BLaER1 (cell line): ENCODE measurements at regions not wholly inside any gene's neighbourhood (a gene's known extent, or its start where the extent isn't known, plus 50 kb on each side); places are given as distances from the start of the nearest gene placed in this dataset.

ENCODE experiments used
- H3K27ac ChIP-seq: shearing (Covaris generic); formaldehyde crosslinking; 2 replicates; pipeline ENCODE4 v1.8.1; 2022
- H3K27me3 ChIP-seq: shearing (Covaris generic); formaldehyde crosslinking; 2 replicates; pipeline ENCODE4 v1.8.1; 2022
- H3K36me3 ChIP-seq: shearing (Covaris generic); formaldehyde crosslinking; 2 replicates; pipeline ENCODE4 v1.8.1; 2022
- H3K4me1 ChIP-seq: shearing (Covaris generic); formaldehyde crosslinking; 2 replicates; pipeline ENCODE4 v1.8.1; 2022
- H3K4me2 ChIP-seq: shearing (Covaris generic); formaldehyde crosslinking; 2 replicates; pipeline ENCODE4 v1.8.1; 2022
- H3K4me3 ChIP-seq: shearing (Covaris generic); formaldehyde crosslinking; 2 replicates; pipeline ENCODE4 v1.8.1; 2022
- H3K9ac ChIP-seq: shearing (Covaris generic); formaldehyde crosslinking; 2 replicates; pipeline ENCODE4 v1.8.1; 2022
- H3K9me3 ChIP-seq: shearing (Covaris generic); formaldehyde crosslinking; 2 replicates; pipeline ENCODE4 v1.8.1; 2022
- H4K20me1 ChIP-seq: shearing (Covaris generic); formaldehyde crosslinking; 2 replicates; pipeline ENCODE4 v1.8.1; 2022
- Cebpa-rat ChIP-seq: shearing (Covaris generic); IDR thresholded peaks from 2 replicates; pipeline ENCODE4 v1.8.1; 2022

DNA sequence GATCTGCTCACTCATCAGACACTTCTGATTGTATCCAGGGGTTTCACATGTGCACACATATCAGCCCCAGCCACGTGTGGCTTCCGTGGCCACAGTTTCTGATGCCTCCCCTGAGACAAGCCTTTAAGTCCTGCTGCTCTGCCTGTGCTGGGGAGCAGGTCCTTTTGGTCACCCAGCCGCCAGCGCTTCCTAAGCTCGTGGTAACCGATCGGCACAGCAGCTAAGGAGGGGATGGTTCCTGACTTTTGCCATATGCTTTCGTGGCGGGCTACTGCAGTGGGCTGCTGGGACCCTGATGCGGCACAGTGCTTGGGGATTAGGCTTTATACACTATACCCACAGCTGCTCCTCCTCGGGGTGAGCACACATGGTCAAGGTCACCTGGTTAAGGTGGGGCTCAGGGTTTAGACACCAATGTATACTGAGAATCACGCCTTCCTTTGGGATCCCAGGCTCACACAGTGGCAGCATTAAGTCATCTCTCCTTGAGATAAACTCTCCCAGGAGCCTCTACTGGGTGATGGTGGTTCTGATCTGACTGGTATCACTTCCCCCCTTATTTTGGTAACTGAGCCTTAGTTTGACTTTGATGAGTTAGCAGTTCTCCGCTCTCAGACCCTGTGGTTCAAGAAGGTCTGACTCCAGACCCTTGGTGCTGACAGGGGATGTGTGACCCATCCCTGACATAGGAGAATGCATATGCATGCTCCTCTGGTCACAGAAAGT lies 85.9 kb upstream of the KCNG1 start:
- Histone ChIP-seq H3K27ac (no peak overlapping the region), H3K27me3 (no peaks in the 10 kb centered on the region), H3K36me3 (no peaks in the 10 kb centered on the region), H4K20me1 (no peaks in the 10 kb centered on the region), H3K4me2 (peak overlapping the region; percentile 60), H3K4me3 (no peak overlapping the region), H3K9ac (no peak overlapping the region), H3K4me1 (peaks cover 18% of the 10 kb centered on the region), H3K9me3 (no peaks in the 10 kb centered on the region)
- no peak for TF ChIP-seq Cebpa-rat

DNA sequence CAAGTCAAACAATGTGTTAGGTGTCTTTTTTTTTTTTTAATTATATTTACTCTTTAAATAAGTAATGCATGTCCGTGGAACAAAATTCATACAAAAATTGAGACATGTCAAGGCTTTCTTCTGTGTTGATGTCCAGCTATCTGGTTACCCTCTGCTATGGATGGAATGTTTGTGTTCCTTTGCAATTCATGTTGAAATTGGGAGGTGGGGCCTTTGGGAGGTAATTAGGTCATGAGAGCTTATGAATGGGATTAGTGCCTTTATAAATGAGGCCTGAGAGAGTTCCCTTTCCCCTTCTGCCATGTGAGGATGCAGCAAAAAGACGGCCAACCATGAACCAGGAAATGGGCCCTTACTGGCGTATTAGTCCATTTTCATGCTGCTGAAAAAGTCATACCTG lies 83.1 kb upstream of the KCNG1 start:
- H3K27me3 ChIP-seq: no peaks in the 10 kb centered on the region
- H3K4me3 ChIP-seq: no peak overlapping the region
- no peak overlapping the region for H3K9ac ChIP-seq
- H3K36me3 ChIP-seq: no peaks in the 10 kb centered on the region
- no peaks in the 10 kb centered on the region; the same call in 1 of the 2 replicates for H3K9me3 ChIP-seq
- no peak for TF ChIP-seq Cebpa-rat
- no peaks in the 10 kb centered on the region for H4K20me1 ChIP-seq
- no peak overlapping the region for H3K4me2 ChIP-seq
- peaks cover 42% of the 10 kb centered on the region for H3K4me1 ChIP-seq
- no peak overlapping the region for H3K27ac ChIP-seq

DNA sequence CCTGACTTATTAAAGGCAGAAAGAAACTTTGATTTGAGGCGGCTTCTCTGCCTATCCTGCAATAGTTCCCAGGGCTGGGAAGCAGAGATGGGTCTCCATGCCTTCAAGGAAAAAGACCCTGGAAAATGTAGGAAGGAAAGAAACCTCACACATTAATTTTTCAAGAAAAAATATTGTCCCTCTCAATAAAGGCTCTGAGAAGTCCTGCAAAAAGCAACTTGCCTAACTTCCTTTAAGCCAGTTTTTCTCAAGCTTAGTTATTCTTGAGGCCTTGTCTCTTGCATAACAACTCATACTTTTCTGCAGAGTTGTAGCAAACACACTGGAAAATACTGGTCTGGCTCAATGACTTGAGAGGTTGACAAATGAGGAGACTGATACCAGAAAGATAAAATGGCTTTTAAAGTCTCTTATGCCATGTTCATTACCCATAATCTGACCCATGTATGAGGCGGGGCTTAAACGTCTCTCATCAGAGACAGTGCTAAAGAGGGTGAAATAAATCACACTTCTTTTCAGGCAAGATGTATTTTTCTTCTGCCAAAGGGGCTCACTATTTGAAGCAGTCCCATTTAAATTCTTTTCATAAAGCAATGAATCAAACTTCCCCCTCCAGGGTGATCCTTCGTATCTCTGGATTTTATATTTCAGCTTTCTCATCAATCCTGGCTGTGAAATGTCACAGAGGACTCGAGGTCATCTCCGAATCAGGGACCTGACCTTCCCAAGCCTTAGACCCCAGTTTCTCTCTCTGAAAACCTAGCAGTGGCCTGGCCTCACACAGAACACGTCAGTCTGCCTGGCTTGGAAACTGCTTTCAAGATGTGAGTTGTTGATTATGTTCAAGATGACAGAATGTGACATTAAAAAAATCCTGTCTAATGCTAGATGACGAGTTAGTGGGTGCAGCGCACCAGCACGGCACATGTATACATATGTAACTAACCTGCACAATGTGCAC lies 82.3 kb upstream of the KCNG1 start:
- TF ChIP-seq Cebpa-rat: no peak
- H4K20me1 ChIP-seq: no peaks in the 10 kb centered on the region
- no peaks in the 10 kb centered on the region for H3K27me3 ChIP-seq
- no peak overlapping the region for H3K9ac ChIP-seq
- H3K4me1 ChIP-seq: peaks cover 50% of the 10 kb centered on the region
- no peak overlapping the region for H3K4me2 ChIP-seq
- no peak overlapping the region for H3K4me3 ChIP-seq
- H3K36me3 ChIP-seq: no peaks in the 10 kb centered on the region
- H3K27ac ChIP-seq: no peak overlapping the region
- no peaks in the 10 kb centered on the region; the same call in 1 of the 2 replicates for H3K9me3 ChIP-seq

DNA sequence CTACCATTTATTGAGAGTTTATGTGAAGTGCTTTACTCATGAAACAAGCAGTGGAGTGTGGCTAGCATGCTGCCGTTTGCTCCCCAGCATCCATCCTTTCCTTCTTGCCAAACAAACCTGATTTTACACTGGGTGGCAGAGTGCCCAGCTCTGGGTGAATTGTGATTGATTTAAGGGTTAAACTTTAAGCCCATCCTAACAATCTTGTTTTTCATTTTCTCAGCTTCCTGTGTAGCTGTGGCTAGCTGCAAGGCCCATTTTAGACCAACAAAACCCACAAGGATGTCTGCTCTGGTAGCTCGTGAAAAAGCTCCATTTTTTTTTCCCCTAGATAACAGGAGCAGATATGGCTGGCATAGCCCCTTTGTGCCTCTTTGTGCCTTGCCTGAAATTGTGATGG lies 77.7 kb upstream of the KCNG1 start:
- Histone ChIP-seq H3K4me3 (peak overlapping the region; percentile 9; the same call in 1 of the 2 replicates), H3K27me3 (no peaks in the 10 kb centered on the region), H4K20me1 (no peaks in the 10 kb centered on the region), H3K27ac (peak overlapping the region; percentile 87), H3K4me2 (peak overlapping the region; percentile 75), H3K36me3 (no peaks in the 10 kb centered on the region), H3K4me1 (peaks cover 78% of the 10 kb centered on the region), H3K9ac (peak overlapping the region; percentile 43; the same call in 1 of the 2 replicates), H3K9me3 (no peaks in the 10 kb centered on the region; the same call in 1 of the 2 replicates)
- TF ChIP-seq Cebpa-rat: no peak

DNA sequence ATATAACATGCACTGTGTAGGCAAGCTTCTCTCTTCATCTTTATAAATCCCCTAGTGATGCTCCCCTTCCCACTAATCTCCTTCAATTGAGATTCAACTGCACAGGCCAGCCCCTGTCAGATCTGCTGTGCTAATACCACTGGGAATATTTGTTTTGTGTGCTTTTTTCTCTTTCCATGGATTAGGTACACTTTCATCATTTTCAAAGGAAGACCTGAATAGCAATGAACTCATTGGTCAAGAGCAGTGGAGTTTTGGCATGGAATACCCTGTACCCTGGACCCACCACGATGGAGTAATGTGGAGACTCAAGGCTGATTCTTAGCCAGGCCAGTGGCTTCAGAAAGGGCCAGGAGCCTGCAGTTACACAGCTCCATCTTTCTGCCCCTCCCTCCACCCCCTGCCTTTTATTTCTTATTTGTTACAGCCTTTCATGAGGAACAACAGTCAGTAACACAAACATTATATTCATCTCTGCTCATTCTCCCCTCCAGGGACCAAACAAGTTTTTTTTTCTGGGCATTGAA lies 75.4 kb upstream of the KCNG1 start:
- H3K4me2 ChIP-seq: peak overlapping the region; percentile 75
- no peak overlapping the region for H3K9ac ChIP-seq
- H3K4me1 ChIP-seq: peaks cover 94% of the 10 kb centered on the region
- no peak overlapping the region for H3K4me3 ChIP-seq
- no peaks in the 10 kb centered on the region for H3K36me3 ChIP-seq
- H3K9me3 ChIP-seq: no peaks in the 10 kb centered on the region; the same call in 1 of the 2 replicates
- H4K20me1 ChIP-seq: no peaks in the 10 kb centered on the region
- no peak for TF ChIP-seq Cebpa-rat
- H3K27me3 ChIP-seq: no peaks in the 10 kb centered on the region
- peak overlapping the region; percentile 57; the same call in 1 of the 2 replicates for H3K27ac ChIP-seq

DNA sequence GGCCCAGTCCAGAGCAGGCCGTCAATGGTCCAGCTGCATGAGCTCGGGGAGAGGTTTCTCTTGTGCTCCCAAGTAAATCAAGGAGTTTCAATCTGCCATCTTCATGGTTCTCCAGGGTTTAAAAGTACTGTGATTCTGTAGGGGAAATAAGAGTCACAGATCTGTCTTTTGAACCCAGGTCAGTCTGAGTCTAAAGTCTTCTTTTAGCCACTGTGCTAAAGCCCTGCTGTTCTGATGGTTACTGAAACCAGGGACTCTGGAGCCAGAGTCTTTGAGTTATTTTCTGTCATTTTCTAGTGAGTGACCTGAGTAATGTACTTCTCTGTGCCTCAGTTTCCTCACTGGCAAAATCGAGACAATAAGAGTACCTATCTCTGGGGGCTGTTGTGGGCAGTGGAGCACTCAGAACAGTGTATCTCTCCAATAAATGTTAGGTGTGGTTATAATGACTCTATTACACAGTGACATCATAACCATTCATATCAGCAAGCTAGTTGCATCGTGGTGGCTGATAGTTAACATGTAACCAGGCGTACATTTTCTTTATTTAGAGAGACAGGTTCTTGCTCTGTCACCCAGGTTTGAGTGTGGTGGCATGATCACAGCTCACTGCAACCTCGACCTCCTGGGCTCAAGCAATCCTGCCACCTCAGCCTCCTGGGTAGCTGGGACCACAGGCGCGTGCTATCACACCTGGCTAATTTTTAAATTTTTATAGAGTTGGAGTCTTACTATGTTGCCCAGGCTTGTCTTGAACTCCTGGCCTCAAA lies 74.6 kb upstream of the KCNG1 start:
- Histone ChIP-seq H3K4me3 (no peak overlapping the region), H4K20me1 (no peaks in the 10 kb centered on the region)
- no peak for TF ChIP-seq Cebpa-rat

DNA sequence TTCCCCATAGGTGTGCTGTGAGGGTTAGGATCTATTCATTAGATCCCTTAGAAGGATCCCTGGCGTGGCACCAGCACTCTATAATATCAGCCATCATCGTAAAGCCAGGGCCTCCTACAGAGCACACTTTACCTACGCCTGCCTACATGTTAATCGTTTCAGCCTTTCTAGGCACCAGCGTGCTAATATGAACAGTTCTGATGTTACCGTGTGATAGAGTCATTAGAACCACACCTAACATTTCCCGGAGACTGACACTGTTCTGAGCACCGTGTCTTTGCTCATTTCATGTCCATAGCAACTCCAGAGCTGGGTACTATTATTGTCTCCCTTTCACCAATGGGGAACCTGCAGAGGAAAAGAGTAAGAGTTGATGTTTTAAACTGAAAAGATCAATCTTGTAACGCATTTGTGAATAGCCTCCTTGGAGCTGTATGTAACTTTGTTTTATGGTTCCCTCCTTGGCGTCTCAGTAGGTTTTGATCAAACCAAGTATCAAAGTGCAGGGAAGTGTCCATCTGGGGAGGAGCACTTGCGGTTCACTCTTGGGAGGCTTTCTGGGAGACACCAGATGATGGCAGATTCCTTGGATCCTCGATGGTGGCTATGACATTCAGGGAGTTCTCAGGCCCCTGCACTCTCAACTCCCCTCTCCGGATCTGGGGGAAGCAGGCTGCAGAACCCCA lies 73.8 kb upstream of the KCNG1 start:
- no peak overlapping the region; the same call in 1 of the 2 replicates for H3K27ac ChIP-seq
- no peaks in the 10 kb centered on the region for H4K20me1 ChIP-seq
- no peaks in the 10 kb centered on the region for H3K27me3 ChIP-seq
- TF ChIP-seq Cebpa-rat: no peak
- peaks cover 94% of the 10 kb centered on the region for H3K4me1 ChIP-seq
- H3K9ac ChIP-seq: no peak overlapping the region
- H3K36me3 ChIP-seq: no peaks in the 10 kb centered on the region
- peak overlapping the region; percentile 75; the same call in 1 of the 2 replicates for H3K4me2 ChIP-seq
- H3K9me3 ChIP-seq: no peaks in the 10 kb centered on the region
- no peak overlapping the region for H3K4me3 ChIP-seq

More for the DNA sequence above, 74.6 kb upstream of the KCNG1 start:
- H3K27ac ChIP-seq: no peak overlapping the region; the same call in 1 of the 2 replicates
- H3K4me2 ChIP-seq: peak overlapping the region; percentile 75
- no peaks in the 10 kb centered on the region for H3K36me3 ChIP-seq
- peaks cover 94% of the 10 kb centered on the region for H3K4me1 ChIP-seq
- no peak overlapping the region for H3K9ac ChIP-seq
- no peaks in the 10 kb centered on the region for H3K27me3 ChIP-seq
- no peaks in the 10 kb centered on the region for H3K9me3 ChIP-seq

DNA sequence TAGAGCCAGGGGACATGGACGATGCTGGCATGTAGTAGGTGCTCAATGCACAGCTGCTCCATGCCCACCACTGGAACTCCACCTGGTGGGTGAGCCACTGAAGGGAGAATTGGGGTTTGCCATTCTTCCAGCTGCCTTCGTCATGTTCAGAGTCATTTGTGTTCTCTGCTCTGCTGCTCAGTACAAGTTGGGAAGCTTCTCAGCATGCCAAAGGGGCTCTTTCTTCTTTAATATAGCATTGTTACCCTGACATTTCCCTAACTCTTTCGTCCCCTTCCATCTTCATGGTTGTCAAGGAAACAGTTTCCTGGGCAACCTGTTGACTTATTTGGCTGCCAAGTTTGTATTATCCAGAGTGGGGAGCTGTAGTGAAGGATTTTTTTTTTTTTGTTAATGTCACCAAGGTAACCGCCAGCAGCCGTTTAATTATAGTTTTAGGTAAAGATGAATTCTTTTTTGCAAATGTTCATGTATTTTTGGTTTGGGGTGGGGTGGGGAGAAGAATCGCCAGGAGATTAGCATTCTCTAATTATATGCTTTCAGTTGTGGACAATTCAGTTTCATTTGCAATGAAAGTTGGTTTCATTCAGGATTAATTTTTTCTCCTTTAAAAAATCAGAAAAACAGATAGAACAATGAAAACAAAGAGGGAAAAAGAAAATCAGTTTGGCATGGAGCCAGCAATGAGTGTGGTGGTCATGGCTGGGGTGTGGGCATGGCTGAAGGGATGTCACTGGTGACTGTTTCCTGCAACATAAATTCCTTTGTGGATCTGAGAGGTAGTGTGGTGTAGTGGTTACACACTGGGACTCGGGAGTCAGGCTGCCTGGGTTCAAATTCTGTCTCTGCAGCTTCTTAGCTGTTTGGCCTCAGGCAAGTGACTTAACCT lies 73.0 kb upstream of the KCNG1 start:
- H3K4me2 ChIP-seq: peak overlapping the region; percentile 20; the same call in 1 of the 2 replicates
- TF ChIP-seq Cebpa-rat: no peak
- H3K4me1 ChIP-seq: peaks cover 94% of the 10 kb centered on the region
- no peaks in the 10 kb centered on the region for H4K20me1 ChIP-seq
- H3K9me3 ChIP-seq: no peaks in the 10 kb centered on the region
- H3K36me3 ChIP-seq: no peaks in the 10 kb centered on the region
- H3K4me3 ChIP-seq: no peak overlapping the region
- H3K27me3 ChIP-seq: no peaks in the 10 kb centered on the region
- H3K27ac ChIP-seq: no peak overlapping the region
- H3K9ac ChIP-seq: no peak overlapping the region
